Heart left ventricle (tissue), 16 donors: ENCODE measurements at regions not wholly inside any gene's neighbourhood (a gene's known extent, or its start where the extent isn't known, plus 50 kb on each side); places are given as distances from the start of the nearest gene placed in this dataset.

Source experiments
- ATAC-seq, 4 donors: fragments of 200-7000 bp; cut with Tn5 transposase; one replicate each; pipeline ENCODE4 v1.9.1; 2020 to 2022; ENCODE audit warnings: moderate library complexity in 4 of 4, mild to moderate bottlenecking in 3 of 4, moderate number of reproducible peaks in 1 of 4
- DNase-seq, 5 donors: peaks; one replicate each; pipeline ENCODE4 v3.0.0-alpha.2; 2020
- H3K27ac ChIP-seq, 12 donors: fragments of 200-600 bp; sonication (generic) in 4 of 12; one replicate each; pipeline versions ENCODE4 v1.5.0 to v1.8.0; 2016 to 2022; ENCODE audit warnings: mild to moderate bottlenecking in 2 of 12
- H3K27me3 ChIP-seq, 9 donors: fragments of 200-600 bp; sonication (generic) in 2 of 9; one replicate each; pipeline versions ENCODE4 v1.5.1 to v1.8.0; 2016 to 2022; ENCODE audit warnings: mild to moderate bottlenecking in 3 of 9
- H3K36me3 ChIP-seq, 9 donors: fragments of 200-600 bp; sonication (generic) in 2 of 9; one replicate each; pipeline versions ENCODE4 v1.5.0 to v1.8.0; 2018 to 2022; ENCODE audit warnings: mild to moderate bottlenecking in 2 of 9
- H3K4me1 ChIP-seq, 12 donors: fragments of 200-600 bp; sonication (generic) in 4 of 12; one replicate each; pipeline versions ENCODE4 v1.5.0 to v1.8.0; 2016 to 2022; ENCODE audit warnings: mild to moderate bottlenecking in 3 of 12
- H3K4me3 ChIP-seq, 12 donors: fragments of 200-600 bp; sonication (generic) in 4 of 12; one replicate each; pipeline versions ENCODE4 v1.5.0 to v1.8.0; 2017 to 2022; ENCODE audit warnings: mild to moderate bottlenecking in 9 of 12, moderate library complexity in 4 of 12
- H3K9me3 ChIP-seq, 12 donors: fragments of 200-600 bp; sonication (generic) in 4 of 12; one replicate each; pipeline versions ENCODE4 v1.5.0 to v1.8.0; 2016 to 2022; ENCODE audit warnings: mild to moderate bottlenecking in 1 of 12
- POLR2A ChIP-seq, 2 donors: fragments of 450-650 bp; IDR thresholded peaks; one replicate each; pipeline ENCODE4 v1.6.1; 2017; ENCODE audit warnings: antibody characterized with exemption in 2 of 2, mild to moderate bottlenecking in 2 of 2, moderate library complexity in 2 of 2
- WGBS, 4 donors: extraction: QIAGEN DNeasy Blood & Tissue Kit in 2 of 4; methylation state at CpG; one replicate each; pipeline versions ENCODE4 v1.1.5 to v1.1.7; 2013 to 2018; 5-methylcytosine and 5-hydroxymethylcytosine counted together
- intact Hi-C, 10 donors: fragments of 100-400 bp; cut with DNase I; formaldehyde crosslinking; loops; one replicate each; pipeline versions ENCODE4 v1.11.1 to v1.14.2; 2022
- TF ChIP-seq, protein P1 (sequence below), 12 donors: fragments of 200-600 bp; sonication (generic) in 4 of 12; IDR thresholded peaks; one replicate each; pipeline versions ENCODE4 v1.5.0 to v1.8.0; 2018 to 2022; ENCODE audit warnings: antibody characterized with exemption in 12 of 12, mild to moderate bottlenecking in 5 of 12
- donor health status: ischemic (EF 13 %, LVEDD 7.1; RV severe dilation, severe dysfunction).
- donor health status: healthy with polysubstance abuse.
- donor health status: DM: no; HTN: yes; CAD: no.
- donor health status: DM: no; HTN: no; CAD: no.
- donor health status: ischemic (EF 25% LVEDD 6.9; RV normal size, moderate dysfunction).
- donor health status: ischemic (EF 25% LVEDD 5.7; RV mildly dilated, moderate dysfunction).
- donor health status: healthy.
- donor health status: DM: yes; HTN: yes; CAD: no.
- donor health status: ischemic (EF 35%, LVEDD 5.7; RV mildly dilated, moderate dysfunction).
- donor health status: nonischemic (EF 11% LVEDD 7.7; RV severe dilation, severe dysfunction).
- donor health status: DM: yes; HTN: yes; CAD: no.
- donor health status: PGD.
- donor health status: ischemic (EF 29% LVEDD 5.4; RV normal size, mild dysfunction).
- donor health status: nonischemic (EF 23%, LVEDD 6.1; RV moderate dilation, normal function).

DNA sequence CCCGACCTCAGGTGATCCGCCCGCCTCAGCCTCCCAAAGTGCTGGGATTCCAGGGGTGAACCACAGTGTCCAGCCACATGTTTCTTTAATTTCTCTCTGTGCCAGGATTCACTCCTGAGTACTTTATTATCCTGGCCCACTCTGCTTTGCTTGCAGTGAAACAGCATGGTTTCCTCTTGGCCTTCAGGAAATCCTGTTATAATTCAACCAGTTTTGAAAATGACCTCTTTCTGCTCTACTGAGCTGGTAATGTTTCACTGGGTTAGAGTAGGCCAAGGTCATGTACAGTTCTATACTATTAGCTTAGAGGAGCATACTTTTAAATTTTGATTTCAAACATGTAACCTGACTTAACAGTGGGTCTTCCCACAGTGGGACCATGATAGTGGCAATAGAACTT, 90.6 kb upstream of the PELI1 start:
- ATAC-seq: no peak
- Histone ChIP-seq H3K36me3 (no peaks in the 10 kb centered on the region), H3K9me3 (no peaks in the 10 kb centered on the region), H3K4me3 (no peak overlapping the region), H3K27ac (no peak overlapping the region), H3K27me3 (no peaks in the 10 kb centered on the region), H3K4me1 (peaks cover 0 to 18% (median 5%) of the 10 kb centered on the region in 12 donors)
- no peak for DNase-seq
- WGBS, 4 donors: 54 to 70% (median 65%) methylated on average over 3 of the region's 3 CpGs
- intact Hi-C loops: no loop called here
- TF ChIP-seq, protein P1, sequence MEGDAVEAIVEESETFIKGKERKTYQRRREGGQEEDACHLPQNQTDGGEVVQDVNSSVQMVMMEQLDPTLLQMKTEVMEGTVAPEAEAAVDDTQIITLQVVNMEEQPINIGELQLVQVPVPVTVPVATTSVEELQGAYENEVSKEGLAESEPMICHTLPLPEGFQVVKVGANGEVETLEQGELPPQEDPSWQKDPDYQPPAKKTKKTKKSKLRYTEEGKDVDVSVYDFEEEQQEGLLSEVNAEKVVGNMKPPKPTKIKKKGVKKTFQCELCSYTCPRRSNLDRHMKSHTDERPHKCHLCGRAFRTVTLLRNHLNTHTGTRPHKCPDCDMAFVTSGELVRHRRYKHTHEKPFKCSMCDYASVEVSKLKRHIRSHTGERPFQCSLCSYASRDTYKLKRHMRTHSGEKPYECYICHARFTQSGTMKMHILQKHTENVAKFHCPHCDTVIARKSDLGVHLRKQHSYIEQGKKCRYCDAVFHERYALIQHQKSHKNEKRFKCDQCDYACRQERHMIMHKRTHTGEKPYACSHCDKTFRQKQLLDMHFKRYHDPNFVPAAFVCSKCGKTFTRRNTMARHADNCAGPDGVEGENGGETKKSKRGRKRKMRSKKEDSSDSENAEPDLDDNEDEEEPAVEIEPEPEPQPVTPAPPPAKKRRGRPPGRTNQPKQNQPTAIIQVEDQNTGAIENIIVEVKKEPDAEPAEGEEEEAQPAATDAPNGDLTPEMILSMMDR (IDR thresholded peaks at IDR 0.05): no peak
- no peak for TF ChIP-seq POLR2A (IDR thresholded peaks at IDR 0.05)

DNA sequence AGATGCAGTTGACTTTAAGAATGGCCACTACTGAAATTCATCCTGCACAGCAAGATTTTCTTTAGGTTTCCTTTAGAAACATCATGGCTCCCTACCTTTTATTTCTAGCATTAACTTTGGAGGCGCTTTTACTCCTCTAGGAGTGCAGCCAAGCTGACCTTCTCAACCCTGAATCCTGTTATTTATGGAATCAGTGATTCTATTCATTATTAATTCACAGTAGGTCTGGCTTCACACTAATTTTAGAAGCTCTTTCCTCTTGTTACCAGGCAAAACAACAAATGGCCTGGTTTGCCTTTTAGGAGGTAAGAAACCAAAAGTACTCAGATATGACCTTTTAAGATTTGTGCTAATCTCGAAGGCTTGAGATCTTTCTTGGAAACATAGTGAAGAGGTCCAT, 93.0 kb upstream of the PELI1 start:
- DNase-seq (peak in 1 of 5 donors; percentile 19), ATAC-seq (peak in 1 of 4 donors; percentile 69)
- peak overlapping the region in 7 of 12 donors; percentile 0 to 59 (median 40) for H3K27ac ChIP-seq
- no peaks in the 10 kb centered on the region for H3K27me3 ChIP-seq
- intact Hi-C loops: no loop called here
- H3K4me1 ChIP-seq: peaks cover 0 to 18% (median 5%) of the 10 kb centered on the region in 12 donors
- no peak overlapping the region for H3K4me3 ChIP-seq
- 43 to 62% (median 48%) methylated on average over 2 of the region's 2 CpGs for WGBS, 4 donors
- TF ChIP-seq, protein P1 (IDR thresholded peaks at IDR 0.05): no peak
- no peak for TF ChIP-seq POLR2A (IDR thresholded peaks at IDR 0.05)
- H3K36me3 ChIP-seq: no peaks in the 10 kb centered on the region
- H3K9me3 ChIP-seq: no peaks in the 10 kb centered on the region

DNA sequence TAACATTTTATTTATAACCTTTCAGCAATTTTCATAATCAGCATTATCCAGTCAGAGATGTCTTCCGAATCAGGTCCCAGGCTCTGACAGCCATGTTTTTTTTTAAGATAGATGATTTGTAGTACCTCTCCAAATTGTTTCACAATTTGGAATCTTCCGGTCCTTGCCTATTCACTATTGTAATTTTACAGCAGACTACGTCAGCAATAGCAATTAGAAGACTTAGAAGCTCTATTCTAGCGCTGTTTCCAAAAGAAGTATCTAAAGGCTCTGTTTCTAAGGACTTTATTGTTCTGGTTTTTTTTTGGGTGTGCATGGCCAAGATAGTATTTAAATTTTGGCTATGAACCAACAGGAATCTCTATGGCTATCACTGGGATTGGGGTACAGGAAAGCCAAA, 94.6 kb upstream of the PELI1 start:
- ATAC-seq (peak in 1 of 4 donors; percentile 62), DNase-seq (no peak)
- TF ChIP-seq, protein P1 (IDR thresholded peaks at IDR 0.05): no peak
- no peak for TF ChIP-seq POLR2A (IDR thresholded peaks at IDR 0.05)
- intact Hi-C loops: no loop called here
- Histone ChIP-seq H3K9me3 (no peaks in the 10 kb centered on the region), H3K27me3 (no peaks in the 10 kb centered on the region), H3K36me3 (no peaks in the 10 kb centered on the region), H3K27ac (peak overlapping the region in 2 of 12 donors; percentile 13 to 47), H3K4me1 (peaks cover 0 to 24% (median 6%) of the 10 kb centered on the region in 12 donors), H3K4me3 (no peak overlapping the region)
- whole genome bisulfite sequencing, 4 donors: 65 to 79% (median 69%) methylated on average over 4 of the region's 4 CpGs

DNA sequence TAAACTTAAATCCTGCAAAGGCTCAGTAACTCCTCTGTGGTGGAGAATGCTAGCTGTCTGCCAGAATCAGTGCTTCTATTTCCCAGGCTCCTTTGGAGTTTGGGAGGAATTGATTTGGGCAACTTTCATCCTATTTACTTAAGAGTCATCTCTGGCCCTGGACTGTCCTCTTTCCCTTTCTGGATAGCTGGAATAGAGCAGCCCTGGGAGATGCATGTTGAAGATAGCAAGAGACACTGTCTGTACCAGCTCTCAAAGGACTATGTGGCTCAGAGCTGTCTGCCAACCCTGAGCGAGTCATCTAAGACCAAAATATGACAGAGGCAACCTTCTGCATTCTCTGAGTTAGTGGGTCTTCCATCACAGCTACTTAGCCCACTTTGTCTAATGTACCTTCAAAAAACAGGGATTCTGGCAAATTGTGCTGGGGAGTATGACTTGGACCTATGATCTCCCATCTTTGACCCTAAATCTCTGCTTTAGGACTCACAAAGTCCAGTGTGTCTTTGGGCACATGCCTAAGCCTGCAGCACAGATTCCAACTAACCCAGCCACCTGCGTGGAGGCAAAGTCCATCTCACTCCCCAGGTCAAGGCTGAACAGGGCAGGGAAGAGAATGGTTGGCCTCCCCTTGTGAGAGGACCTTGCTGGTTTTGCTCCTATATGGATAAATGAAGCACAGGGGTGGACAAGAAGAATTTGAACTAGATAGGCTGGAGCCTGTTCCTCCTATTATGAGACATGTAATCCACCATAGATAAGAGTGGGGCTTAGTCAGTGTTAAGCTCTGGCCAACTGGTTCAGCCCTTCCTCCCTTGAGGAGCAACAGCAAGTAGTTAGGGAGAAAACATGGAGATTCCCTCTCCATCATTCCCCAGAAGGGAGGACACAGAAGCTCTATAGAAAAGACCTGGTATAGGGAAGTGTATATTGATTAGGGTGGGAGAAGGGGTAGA, 99.1 kb upstream of the PELI1 start:
- intact Hi-C loops: no loop called here
- DNase-seq (no peak), ATAC-seq (peak in 1 of 4 donors; percentile 52)
- H3K4me1 ChIP-seq: peaks cover 0 to 15% (median 0%) of the 10 kb centered on the region in 12 donors
- no peak overlapping the region for H3K4me3 ChIP-seq
- no peaks in the 10 kb centered on the region for H3K27me3 ChIP-seq
- H3K9me3 ChIP-seq: no peaks in the 10 kb centered on the region
- H3K27ac ChIP-seq: peak overlapping the region in 2 of 12 donors; percentile 16 to 41
- 92 to 94% (median 93%) methylated on average over 2 of the region's 2 CpGs for WGBS, 4 donors
- TF ChIP-seq, protein P1 (IDR thresholded peaks at IDR 0.05): no peak
- no peak for TF ChIP-seq POLR2A (IDR thresholded peaks at IDR 0.05)
- H3K36me3 ChIP-seq: no peaks in the 10 kb centered on the region
